ENCODE measurements at regions not wholly inside any gene's neighbourhood (a gene's known extent, or its start where the extent isn't known, plus 50 kb on each side); places are given as distances from the start of the nearest gene placed in this dataset.

DNA sequence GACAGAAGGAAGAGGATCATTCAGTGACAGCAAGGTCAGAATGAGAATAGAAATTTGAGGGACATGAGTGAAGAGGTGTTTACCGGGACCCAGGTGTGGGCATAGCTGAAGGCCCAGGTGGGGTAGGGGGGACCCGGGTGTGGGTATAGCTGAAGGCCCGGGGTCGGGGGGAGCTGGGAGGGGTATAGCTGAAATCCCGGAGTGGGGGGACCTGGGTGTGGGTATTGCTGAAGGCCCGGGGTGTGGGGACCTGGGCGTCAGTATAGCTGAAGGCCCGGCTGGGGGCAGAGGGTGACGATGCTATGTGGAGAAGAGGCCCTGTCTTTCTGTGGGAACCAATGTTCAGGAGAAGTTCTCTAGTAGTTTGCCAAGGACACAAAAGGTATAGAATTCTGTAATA, 183.0 kb upstream of the PITRM1 start:
- TF ChIP-seq, protein P1, sequence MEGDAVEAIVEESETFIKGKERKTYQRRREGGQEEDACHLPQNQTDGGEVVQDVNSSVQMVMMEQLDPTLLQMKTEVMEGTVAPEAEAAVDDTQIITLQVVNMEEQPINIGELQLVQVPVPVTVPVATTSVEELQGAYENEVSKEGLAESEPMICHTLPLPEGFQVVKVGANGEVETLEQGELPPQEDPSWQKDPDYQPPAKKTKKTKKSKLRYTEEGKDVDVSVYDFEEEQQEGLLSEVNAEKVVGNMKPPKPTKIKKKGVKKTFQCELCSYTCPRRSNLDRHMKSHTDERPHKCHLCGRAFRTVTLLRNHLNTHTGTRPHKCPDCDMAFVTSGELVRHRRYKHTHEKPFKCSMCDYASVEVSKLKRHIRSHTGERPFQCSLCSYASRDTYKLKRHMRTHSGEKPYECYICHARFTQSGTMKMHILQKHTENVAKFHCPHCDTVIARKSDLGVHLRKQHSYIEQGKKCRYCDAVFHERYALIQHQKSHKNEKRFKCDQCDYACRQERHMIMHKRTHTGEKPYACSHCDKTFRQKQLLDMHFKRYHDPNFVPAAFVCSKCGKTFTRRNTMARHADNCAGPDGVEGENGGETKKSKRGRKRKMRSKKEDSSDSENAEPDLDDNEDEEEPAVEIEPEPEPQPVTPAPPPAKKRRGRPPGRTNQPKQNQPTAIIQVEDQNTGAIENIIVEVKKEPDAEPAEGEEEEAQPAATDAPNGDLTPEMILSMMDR (IDR thresholded peaks at IDR 0.05; ENCODE audit: insufficient read depth, low read depth, low read length, missing control alignments) = no peak
- DNase-seq (ENCODE audit: low read depth) = no peak
- no peak overlapping the region for H3K4me3 ChIP-seq (ENCODE audit: low read depth, low read length)

DNA sequence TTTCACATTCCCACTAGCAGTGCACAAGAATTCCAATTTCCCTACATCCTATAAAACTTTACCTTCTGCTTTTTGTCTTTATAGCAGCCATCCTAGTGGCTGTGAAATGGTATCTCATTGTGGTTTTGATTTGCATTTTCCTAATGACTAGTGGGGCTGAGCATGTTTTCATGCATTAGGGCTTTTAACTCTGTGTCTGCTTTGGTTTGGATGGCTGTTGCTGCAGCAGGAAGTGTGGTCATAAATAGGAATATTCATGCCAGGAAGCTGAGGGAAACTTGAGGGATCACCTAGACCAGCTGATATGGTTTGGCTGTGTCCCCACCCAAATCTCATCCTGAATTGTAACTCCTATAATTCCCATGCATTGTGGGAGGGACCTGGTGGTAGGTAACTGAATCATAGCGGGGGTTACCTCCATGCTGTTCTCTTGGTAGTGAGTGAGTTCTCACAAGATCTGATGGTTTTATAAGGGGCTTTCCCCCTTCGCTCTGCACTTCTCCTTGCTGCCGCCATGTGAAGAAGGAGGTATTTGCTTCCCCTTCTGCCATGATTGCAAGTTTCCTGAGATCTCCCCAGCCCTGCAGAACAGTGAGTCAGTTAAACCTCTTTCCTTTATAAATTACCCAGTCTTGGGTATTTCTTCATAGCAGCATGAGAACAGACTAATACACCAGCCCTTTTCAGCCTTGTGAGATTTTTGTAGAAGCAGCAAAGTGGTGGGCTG, 181.8 kb upstream of the PITRM1 start:
- DNase-seq (ENCODE audit: low read depth) = no peak
- TF ChIP-seq, protein P1 (IDR thresholded peaks at IDR 0.05; ENCODE audit: insufficient read depth, low read depth, low read length, missing control alignments) = no peak
- no peak overlapping the region for H3K4me3 ChIP-seq (ENCODE audit: low read depth, low read length)

DNA sequence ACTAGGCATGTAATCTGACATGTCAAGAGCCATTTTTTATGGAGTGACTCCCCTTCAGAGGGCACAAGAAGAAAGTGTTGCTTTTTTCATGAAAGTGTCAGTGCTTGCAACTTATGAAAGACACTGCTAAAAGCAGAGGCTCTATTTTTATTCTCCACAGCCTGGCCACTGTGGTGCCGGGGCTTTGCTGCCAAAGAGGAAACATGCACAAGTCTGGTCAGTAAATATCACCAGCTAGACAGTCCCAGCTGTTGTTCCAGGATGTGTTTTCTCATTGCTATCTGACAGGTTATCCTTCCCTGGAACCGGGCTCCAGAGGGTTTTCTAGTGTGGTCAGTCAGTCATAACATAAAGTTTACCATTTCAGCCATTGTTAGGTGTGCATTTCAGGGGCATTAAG, 180.7 kb upstream of the PITRM1 start:
- no peak for DNase-seq (ENCODE audit: low read depth)
- TF ChIP-seq, protein P1 (IDR thresholded peaks at IDR 0.05; ENCODE audit: insufficient read depth, low read depth, low read length, missing control alignments) = no peak
- H3K4me3 ChIP-seq (ENCODE audit: low read depth, low read length) = no peak overlapping the region

DNA sequence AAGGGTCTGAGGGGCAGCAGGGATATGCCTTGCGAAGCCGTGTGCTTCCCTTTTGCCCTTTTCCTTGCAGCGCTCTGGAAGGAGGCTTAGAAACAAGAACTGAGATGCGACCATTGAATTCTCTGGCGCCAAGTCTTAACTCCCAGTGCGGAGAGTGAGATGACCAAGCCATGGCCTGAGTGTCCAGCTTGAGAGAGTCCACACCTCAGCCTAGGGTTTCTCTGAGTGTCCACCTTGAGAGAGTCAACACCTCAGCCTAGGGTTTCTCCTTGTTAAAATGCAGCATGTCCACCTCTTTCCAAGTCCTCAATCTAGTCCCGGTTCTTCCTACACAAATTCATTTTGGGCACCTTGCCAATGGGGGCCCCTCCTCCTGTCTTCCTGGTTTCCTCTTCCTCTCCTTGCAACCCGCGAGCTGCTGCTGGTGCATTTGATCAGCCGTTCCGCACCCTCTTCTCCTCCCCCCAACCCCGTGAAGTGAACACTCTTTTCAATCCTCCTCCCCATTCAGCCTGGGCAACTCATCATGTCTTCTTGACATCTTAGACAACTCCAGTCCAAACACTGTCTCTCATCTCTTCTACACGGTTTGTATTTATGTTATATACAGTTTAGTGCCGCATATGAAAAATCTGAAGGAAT, 178.2 kb upstream of the PITRM1 start:
- DNase-seq (ENCODE audit: low read depth) = no peak
- no peak overlapping the region for H3K4me3 ChIP-seq (ENCODE audit: low read depth, low read length)
- TF ChIP-seq, protein P1 (IDR thresholded peaks at IDR 0.05; ENCODE audit: insufficient read depth, low read depth, low read length, missing control alignments) = no peak

DNA sequence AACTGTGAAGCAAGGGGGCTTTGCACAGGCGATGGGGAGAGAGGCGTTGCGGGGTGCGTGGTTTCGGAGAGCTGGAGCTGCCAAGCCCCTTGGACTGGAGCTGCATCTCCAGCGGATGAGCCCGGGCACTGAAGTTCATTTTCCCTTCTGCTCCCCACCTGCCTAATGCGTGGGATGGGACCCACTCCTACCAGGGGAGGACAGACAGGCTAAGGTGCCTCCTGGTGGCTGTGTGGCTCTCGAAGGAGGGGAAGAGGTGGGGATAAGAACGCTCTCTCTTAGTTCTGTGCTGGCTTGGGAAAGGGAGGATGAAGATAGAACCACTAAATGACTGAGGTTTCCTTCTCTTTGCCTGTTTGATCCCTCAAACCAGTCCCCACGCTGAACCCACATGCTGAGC, 177.6 kb upstream of the PITRM1 start:
- no peak overlapping the region for H3K4me3 ChIP-seq (ENCODE audit: low read depth, low read length)
- DNase-seq (ENCODE audit: low read depth) = no peak
- TF ChIP-seq, protein P1 (IDR thresholded peaks at IDR 0.05; ENCODE audit: insufficient read depth, low read depth, low read length, missing control alignments) = no peak

DNA sequence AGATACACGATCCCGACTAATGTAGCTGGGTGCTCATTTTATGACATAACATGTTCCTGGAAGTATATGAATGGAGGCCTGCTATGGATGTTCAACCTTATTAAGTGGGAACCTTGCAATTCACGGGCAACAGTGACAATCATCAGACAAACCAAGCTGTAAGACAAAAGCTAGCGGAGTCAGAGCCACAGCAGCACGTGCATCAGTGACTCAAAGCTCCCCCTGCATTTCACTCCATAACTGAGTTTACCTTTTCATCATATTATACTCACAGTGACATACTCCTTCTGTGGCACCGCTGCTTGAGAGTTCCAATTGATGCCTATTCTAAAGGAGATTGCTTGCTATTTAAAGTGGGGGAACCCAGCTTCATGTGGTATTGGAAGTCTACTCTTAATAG, 176.0 kb upstream of the PITRM1 start:
- TF ChIP-seq, protein P1 (IDR thresholded peaks at IDR 0.05; ENCODE audit: insufficient read depth, low read depth, low read length, missing control alignments) = no peak
- H3K4me3 ChIP-seq (ENCODE audit: low read depth, low read length) = no peak overlapping the region
- no peak for DNase-seq (ENCODE audit: low read depth)
